ENCODE measurements at regions not wholly inside any gene's neighbourhood (a gene's known extent, or its start where the extent isn't known, plus 50 kb on each side); places are given as distances from the start of the nearest gene placed in this dataset.

DNA sequence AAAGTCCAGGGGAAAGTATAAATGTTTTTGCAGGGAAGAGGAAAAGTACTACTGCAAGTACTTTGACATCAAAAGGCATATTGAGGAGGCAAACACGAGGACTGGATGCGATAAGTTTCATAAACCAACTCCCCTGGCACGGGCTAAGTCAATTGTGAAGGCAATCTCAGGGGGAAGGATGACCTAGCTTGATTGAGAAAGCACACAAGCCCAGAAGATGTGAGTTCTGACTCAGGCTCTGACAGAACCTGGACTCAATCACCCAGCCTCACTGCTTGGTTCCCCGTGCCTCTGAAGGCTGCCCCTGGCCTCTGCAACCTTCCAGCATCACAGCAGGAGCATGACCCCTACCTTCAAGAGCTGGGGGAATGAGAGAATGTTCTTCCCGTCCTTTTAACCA, 93.2 kb upstream of the ZNF438 start:
- intact Hi-C loops (cut with DNase I), result no loop called here
- peaks cover 0 to 19% of the 10 kb centered on the region in 2 donors for H3K4me1 ChIP-seq
- no peak for DNase-seq (ENCODE audit: low spot score in 2 of 2)
- H3K27me3 ChIP-seq, result no peaks in the 10 kb centered on the region
- no peaks in the 10 kb centered on the region for H3K36me3 ChIP-seq
- TF ChIP-seq CTCF (IDR thresholded peaks at IDR 0.05), result no peak
- H3K9me3 ChIP-seq, result no peaks in the 10 kb centered on the region
- H3K4me3 ChIP-seq, result no peak overlapping the region
- no peak overlapping the region for H3K27ac ChIP-seq

GRCh38 chr10:31125789-31126188, 94.1 kb upstream of the ZNF438 start:
- Histone ChIP-seq H3K27me3 (no peaks in the 10 kb centered on the region), H3K4me1 (peaks cover 0 to 12% of the 10 kb centered on the region in 2 donors), H3K4me3 (no peak overlapping the region), H3K27ac (no peak overlapping the region), H3K9me3 (no peaks in the 10 kb centered on the region), H3K36me3 (no peaks in the 10 kb centered on the region)
- TF ChIP-seq CTCF (IDR thresholded peaks at IDR 0.05), result no peak
- no peak for DNase-seq (ENCODE audit: low spot score in 2 of 2)
- intact Hi-C loops (cut with DNase I), result no loop called here

GRCh38 chr10:31126593-31126992, 94.9 kb upstream of the ZNF438 start:
- Histone ChIP-seq H3K4me3 (no peak overlapping the region), H3K36me3 (no peaks in the 10 kb centered on the region), H3K9me3 (no peaks in the 10 kb centered on the region), H3K27ac (no peak overlapping the region), H3K27me3 (no peaks in the 10 kb centered on the region), H3K4me1 (peaks cover 0 to 8% of the 10 kb centered on the region in 2 donors)
- TF ChIP-seq CTCF (IDR thresholded peaks at IDR 0.05), result no peak
- intact Hi-C loops (cut with DNase I), result no loop called here
- no peak for DNase-seq (ENCODE audit: low spot score in 2 of 2)

GRCh38 chr10:31128536-31128935, 96.9 kb upstream of the ZNF438 start:
- H3K4me3 ChIP-seq, result no peak overlapping the region
- no peaks in the 10 kb centered on the region for H3K36me3 ChIP-seq

DNA sequence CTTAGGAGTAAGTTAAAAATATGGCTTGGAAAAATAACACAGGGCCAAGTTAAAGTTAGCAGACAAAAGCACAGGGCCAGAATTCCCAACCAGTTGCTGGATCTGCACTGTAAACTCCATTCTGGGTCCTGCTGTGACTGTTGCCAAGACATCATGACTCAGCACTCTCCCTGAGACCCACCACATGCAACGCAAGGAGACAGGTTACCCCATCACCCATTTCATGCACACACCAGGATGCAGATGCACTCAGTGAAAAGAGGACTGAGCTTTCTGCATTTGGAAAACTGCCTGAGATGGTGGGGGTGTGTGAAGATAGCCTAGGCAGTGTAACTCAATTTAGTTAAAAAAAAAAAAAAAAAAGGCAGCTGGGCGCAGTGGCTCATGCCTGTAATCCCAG, 97.6 kb upstream of the ZNF438 start:
- Histone ChIP-seq H3K27me3 (no peaks in the 10 kb centered on the region), H3K4me1 (peaks cover 3 to 17% of the 10 kb centered on the region in 2 donors), H3K4me3 (no peak overlapping the region), H3K27ac (peak overlapping the region; percentile 62 to 96), H3K36me3 (no peaks in the 10 kb centered on the region), H3K9me3 (no peaks in the 10 kb centered on the region)
- intact Hi-C loops (cut with DNase I), result no loop called here
- no peak for TF ChIP-seq CTCF (IDR thresholded peaks at IDR 0.05)
- peak; percentile 41 to 87 for DNase-seq (ENCODE audit: low spot score in 2 of 2)

More at GRCh38 chr10:31128536-31128935, 96.9 kb upstream of the ZNF438 start:
- no peak for TF ChIP-seq CTCF (IDR thresholded peaks at IDR 0.05)
- H3K4me1 ChIP-seq, result peaks cover 3 to 12% of the 10 kb centered on the region in 2 donors
- no peak for DNase-seq (ENCODE audit: low spot score in 2 of 2)
- H3K27me3 ChIP-seq, result no peaks in the 10 kb centered on the region
- intact Hi-C loops (cut with DNase I), result no loop called here
- no peaks in the 10 kb centered on the region for H3K9me3 ChIP-seq
- H3K27ac ChIP-seq, result peak overlapping the region; percentile 62 to 96

DNA sequence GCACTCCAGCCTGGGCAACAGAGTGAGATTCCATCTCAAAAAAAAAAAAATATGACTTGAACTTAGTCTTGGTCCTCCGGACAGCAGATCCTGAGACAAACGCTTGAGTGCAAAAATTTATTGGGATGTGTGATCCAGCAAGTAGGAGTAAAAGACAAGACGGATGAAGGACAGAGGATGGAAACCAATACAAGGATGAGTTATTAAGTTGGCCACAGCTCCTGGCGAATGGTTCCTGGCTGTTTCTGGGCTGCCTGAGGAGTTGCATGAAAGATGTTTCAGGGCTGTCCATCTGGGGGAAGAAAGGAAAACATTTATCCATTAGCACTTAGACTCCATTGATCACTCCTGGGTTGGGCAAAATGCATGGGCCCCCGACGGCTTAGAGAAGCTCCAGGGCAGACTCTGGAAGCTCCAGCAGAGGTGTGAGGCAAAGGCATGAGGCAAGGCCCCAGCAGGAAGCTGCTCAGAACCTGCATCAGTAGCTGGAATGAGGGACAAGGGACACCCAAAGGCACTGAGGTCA, 98.3 kb upstream of the ZNF438 start:
- Histone ChIP-seq H3K4me3 (no peak overlapping the region), H3K27me3 (no peaks in the 10 kb centered on the region), H3K4me1 (peaks cover 3 to 24% of the 10 kb centered on the region in 2 donors), H3K9me3 (no peaks in the 10 kb centered on the region), H3K36me3 (no peaks in the 10 kb centered on the region), H3K27ac (peak overlapping the region; percentile 62 to 96)
- TF ChIP-seq CTCF (IDR thresholded peaks at IDR 0.05), result no peak
- intact Hi-C loops (cut with DNase I), result loop anchor here (5.0 to 10.0 kb wide), 2 partner anchors 132 to 345 kb away; no protein-coding TSS in a partner anchor
- DNase-seq (ENCODE audit: low spot score in 2 of 2), result peak in 1 of 2 donors; percentile 57

Measured in ascending aorta (tissue), 2 donors.